HG02870 (cell line): ENCODE measurements at regions not wholly inside any gene's neighbourhood (a gene's known extent, or its start where the extent isn't known, plus 50 kb on each side); places are given as distances from the start of the nearest gene placed in this dataset.

ENCODE experiments used
- ATAC-seq: cut with Tn5 transposase; IDR thresholded peaks from one replicate; pipeline ENCODE4 v1.9.1; 2021; ENCODE audit warnings: mild to moderate bottlenecking, moderate library complexity; ENCODE audit not compliant: unreplicated experiment

DNA sequence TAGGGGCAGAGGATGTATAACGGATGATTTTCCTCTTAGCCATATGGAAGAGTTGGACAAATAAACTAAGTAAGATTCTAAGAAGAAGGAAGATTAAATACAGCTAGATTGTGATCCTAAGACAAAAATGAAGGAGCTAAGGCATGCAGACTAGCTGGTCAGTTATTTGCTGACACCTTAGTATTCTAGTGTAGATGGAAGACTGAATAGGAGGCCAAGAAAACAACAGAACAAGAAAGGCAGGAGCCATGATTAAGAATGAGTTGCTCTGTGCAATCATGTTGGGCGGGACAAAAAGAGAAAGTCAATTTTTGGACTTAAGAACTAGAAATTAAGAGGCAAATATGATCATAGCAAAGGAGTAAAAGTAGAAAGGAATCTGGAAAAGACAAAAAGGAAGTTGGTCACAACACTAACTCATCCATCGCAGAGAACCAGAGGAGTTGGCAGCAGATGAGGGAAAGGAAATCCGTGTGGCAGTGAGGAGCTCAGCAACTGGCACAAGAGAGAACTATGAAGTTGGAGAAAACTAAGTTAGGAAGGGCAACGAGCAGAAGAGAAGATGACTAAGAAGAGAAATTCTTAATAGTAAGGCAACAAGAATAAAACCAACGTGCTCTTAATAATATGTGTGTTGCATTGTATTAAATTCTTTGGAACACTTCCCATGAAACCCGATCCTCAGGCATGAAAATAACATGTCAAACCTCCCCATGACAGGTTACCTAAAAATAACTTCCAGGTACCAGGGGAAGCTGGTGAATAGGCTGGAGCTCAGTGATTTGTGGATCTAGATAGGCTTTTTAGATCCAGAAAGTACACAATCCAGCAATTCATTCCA is 234.4 kb downstream of the LTN1 start:
- ATAC-seq = no peak

DNA sequence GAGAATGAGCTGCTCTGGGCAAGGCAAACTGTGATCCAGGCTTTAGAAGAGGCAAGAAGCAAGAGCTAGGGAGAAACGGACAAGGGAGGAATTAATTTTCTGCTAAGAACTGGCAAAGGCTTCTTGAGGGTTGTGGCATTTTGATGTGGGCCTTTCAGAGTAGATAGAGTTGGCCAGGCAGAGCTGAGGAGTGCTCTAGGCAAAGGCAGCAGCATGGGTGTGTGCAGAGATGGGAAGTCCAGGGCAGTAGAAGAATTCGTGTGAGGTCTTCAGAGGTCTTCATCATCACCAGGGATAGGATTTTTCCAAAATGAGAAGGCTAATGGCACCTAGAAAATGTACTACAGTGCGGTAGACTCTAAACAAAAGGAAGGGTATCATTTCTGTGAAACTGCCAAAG is 237.8 kb downstream of the LTN1 start:
- no peak for ATAC-seq

DNA sequence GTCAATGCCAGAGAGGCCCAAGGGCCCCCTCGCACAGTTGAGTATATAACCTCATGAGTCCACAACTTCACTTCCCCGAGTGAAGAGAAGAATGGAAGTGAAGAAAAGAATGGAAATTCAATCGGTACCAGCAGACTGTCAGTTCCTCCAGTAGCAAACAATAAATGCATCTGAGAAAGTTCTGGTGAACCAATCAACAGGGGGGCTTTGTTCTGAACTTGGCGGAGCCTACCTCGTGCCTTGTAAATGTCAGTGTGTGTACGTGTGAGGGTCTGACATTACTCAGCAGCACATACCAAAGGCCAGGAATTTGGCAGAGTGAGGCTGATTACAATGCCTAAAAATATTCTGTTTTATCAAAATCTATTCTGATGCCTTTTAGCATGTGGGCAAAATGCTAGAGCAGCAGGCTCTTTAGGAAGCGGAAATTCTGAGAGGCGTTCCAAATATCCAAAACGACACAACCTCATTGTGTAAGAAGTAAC is 238.5 kb downstream of the LTN1 start:
- no peak for ATAC-seq

DNA sequence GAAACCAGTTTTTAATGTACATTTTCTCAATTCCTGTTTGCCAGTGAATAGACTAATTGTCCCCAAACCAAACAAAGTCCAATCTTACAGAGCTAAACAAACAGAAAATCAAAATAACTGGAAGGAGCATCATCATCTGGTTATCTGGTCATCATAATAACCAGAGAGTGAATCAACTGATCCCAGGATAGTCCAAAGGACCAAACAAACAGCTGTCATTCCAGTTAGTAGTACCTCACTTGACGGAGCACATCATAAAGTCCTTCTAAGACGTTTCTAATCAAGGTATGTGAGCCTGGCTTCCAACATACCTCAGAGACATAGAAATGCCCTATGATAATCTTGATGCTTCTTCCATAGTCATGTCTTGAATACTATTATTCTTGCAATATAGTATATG is 240.5 kb downstream of the LTN1 start:
- ATAC-seq = no peak

DNA sequence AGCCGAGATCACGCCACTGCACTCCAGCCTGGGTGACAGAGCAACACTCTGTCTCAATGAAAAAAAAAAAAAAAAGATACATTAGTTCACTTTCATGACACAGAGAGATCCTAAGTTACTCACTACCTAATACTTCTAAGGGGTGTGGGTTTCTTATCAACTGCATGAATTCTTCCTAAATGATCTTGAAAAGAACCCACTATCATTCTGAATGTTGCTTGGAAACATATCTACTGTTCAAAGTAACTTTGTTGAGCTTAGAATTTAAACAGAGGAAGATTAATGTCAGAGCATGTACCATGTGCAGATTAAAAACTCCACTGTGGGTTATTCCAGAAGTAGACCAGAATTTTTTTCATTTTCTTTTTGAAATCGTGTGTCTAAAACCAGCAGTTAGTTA is 241.5 kb downstream of the LTN1 start:
- no peak for ATAC-seq

DNA sequence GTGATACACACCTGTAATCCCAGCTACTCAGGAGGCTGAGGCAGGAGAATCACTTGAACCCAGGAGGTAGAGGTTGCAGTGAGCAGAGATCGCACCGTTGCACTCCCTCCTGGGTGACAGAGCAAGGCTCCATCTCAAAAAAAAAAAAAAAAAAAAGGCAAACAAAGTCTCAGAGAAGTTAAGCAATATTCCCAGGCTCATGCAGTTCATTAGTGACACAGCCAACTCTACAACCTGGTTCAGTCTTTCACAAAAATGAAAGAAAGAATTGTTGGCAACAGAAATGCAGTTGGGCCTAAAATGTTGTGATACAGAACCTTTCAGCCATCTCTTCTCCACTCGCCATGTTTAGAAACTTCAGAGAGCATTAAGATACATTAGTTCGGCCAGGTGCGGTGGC is 242.1 kb downstream of the LTN1 start:
- no peak for ATAC-seq

DNA sequence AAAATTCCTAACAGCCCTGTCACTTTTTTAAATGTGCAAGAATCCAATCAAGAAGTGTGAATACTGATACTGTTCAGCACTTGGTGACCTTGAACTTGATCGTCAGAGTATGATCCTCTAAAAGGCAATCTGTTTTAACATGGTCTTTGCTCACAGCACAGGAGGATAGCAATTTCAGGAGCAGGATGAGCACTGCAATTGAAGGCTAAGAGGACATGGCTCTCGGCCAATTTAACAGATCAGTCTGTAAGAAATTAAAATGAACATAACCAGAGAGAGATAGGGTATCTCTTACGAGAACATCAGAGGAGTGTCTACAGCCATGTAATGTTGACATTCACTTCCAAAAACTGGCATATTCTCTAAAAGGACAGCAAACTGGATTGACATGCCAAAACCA is 243.1 kb downstream of the LTN1 start:
- no peak for ATAC-seq

DNA sequence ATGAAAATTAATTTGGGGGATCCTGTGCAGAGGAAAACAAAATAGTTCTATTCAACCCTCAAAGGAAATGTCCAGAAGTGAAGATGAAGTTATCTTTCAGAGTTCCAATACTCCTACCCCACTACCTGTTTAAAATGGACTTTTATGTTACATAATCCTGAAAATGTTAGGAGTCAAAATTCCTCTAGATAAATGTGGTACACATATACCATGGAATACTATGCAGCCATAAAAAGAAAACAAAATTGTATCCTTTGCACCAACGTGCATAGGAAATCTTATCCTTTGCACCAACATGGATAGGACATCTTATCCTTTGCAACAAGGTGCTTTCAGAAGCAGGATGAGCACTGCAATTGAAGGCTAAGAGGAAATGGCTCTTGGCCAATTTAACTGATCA is 245.2 kb downstream of the LTN1 start:
- no peak for ATAC-seq

DNA sequence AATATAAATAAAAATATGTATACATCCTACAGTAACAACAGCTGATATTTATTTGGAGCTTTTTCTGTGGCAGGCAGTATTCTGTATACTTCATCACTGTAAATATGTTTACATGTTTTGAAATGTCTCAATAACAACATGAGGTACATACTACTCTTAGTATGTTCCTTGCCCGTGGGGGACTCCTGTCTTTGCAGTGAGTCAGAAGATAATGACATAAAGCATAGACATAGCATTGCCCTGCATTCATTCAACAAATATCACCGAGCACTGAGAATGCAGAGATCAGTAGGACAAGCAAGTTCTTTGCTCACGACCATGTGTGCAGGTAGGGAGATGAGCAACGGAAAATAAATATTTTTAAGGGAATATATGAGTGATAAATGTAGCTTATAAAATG is 246.5 kb downstream of the LTN1 start:
- no peak for ATAC-seq

DNA sequence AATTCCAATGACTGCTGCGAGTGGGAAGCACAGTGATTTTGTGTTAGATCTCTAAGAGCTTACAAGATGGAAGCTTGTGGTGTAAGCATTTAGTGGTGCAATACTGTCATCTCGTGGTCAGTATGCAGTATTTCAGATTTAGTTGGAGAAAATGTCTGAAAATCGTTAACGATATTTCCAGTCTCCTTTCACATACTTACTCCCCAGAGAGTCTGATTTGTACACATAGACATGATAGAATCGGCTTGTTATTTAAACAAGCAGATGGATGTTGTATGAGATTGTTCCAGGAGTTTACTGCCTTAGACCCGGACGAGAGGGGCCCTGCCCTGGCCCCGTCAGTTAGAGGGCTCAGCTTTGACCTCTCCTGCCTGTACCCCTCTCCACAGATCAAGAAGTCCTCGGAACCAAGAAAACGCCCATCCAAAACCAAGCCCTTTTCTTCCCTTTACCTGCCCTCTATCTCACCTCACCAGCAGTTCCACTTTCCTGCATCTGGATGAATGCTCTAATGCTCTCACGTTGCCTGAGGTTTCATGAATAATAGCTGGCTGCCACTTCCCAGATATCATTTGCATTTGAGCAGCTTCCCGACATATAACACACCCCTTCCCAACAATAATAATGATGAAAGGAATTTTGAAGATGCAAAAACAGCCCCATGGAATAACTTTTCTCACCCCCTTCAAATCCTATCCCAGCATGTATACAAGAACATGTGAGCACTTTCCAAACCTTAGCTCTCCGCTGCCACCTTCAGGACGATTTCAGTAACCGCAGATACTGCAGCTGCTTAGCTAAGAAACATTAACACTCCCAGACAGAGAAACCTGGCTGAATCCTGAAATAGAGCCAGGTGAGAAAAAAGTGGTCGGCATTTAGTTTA is 247.3 kb downstream of the LTN1 start:
- ATAC-seq = peak; percentile 82

DNA sequence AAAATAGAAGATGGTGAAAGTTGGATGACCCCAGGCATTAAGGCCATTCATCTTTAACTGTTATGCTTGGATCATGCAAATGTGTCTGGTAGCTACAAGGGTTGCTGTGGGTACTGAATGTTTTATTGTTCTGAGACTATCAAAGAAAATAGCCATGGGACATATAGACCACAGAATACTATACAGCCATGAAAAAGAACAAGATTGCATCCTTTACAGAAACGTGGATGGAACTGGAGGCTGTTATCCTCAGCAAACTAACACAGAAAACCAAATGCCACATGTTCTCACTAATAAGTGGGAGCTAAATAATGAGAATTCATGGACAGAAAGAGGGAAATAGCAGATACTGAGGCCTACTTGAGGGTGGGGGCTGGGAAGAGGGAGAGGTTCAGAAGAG is 249.0 kb downstream of the LTN1 start:
- no peak for ATAC-seq

DNA sequence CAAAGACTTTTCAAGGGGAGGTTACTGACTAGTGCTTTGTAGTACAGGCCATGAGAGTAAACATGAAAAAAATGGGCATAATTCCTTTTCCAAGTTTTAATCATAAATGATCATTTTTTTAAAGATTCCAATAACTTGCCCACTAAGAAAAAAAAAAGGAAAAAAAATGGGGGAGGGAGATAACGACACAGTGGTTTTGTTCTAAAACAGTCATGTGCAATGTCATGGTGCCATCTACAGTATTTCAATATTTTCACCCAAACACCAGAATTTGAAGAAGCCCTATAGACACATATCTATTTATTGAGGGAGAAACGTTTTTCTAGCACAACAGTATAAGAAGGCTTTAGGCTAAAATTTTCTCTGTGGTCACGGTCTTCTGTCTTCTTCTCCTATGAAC is 250.2 kb downstream of the LTN1 start:
- ATAC-seq = no peak

DNA sequence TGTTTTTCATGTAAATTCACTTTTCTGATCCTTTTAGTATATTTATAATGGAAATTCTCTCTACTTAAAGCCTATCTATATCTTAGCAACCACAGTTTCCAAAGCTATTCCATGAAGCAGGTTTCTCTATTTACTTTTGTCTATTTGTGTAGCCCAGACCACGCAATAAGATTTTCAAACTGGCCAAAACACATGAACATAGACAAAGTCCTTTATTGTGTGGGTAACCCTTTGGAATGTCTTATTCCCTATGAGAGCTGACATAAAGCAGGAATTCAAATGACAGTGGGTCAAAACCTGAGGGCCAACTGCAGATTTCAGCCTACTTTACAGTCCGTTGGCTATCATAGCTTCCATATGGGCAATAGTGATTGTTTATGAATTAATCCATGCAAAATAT is 252.6 kb downstream of the LTN1 start:
- no peak for ATAC-seq

DNA sequence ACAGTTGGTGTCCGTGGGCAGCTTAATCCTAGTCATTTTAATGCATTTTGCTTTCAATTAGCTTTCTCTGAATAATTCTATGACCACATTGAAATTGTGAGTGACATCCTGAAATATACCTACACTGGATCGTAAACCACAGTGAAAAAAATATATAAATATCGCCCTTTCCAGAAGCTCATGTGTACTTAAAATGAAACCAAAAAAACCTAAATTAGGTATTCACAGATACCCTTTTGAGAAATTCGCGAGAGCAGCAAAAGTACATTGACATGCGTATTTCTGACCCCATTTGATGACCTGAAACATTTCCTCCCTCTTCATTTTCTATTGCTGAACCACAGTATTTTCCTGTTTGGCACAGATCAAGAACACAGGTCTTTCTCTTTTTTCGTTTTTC is 253.8 kb downstream of the LTN1 start:
- ATAC-seq = peak; percentile 86

DNA sequence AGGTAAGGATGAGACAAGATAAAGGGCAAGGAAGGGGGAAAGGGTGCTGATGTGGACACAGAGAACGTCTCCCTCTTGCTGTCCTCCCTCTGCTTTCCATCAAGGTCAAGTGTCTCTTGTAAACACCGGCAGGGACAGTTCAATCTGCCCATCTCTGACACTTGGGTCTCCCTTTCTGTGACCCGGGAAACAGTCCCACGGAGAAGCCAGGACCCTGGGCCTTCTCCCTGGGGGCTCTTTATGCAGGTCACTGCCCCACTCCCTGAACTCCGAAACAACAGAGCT is 254.3 kb downstream of the LTN1 start:
- no peak for ATAC-seq

DNA sequence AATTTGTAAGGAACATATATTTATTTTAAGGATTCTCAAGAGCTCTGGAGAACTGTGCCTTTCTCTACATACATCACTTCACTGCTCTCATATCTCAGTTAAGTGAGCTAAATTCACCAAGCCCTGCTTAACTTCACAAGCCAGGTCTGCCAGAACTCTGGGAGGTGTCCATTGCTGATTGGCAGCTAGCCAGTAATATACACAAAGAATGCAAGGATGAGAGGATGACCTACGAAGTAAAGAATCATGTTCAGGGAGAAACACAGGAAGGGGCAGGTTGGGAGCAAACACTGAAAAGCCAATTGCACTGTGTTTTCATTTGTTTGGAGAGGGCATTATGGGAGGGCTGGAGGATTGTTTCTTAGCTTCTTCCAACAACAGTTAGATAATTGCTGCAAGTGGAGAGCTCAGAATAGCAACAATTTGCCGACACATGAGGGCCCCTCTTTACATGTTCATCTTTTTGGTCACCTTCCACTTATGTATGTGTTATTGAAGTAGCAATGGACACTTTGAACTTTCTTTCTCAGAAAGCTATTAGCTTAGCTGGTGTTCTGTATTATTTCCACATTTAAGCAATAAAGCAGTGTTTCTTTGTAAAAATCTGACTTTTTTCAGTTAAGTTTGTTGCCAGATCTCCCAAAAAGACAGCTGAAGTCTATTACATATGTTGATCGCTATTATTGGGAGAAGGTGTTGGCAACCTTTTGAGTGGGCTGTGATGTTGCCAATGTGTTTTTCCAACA is 254.8 kb downstream of the LTN1 start:
- ATAC-seq = no peak

DNA sequence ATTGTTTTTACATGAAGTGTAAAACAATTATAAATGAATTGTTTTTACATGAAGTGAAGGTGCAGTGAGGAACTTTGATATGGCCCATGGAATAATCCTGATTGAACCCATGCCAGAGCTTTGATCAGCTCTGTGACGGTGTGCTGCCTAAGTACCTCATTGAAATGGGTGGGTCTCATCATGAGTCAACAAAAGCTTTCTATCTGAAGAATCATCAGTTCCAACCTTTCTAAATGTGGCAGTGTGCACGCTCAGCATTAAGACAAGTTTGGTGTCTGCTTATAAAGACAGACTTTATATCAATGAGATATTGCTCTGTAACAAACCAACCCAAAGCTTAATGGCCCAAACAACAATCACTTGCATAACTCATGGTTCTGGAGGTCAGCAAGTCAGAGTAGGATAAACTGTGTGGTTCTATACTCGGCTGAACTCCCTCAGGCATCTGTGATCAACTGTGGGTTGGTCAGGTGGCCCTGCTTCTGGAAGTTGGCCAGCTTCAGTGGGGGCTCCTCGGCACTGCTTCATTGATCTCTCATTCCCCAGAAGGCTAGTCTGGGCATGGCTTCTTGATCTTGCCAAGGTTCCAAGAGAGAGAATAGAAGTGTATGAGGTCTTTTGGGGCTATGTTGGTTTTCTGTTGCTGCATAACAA is 258.0 kb downstream of the LTN1 start:
- no peak for ATAC-seq

DNA sequence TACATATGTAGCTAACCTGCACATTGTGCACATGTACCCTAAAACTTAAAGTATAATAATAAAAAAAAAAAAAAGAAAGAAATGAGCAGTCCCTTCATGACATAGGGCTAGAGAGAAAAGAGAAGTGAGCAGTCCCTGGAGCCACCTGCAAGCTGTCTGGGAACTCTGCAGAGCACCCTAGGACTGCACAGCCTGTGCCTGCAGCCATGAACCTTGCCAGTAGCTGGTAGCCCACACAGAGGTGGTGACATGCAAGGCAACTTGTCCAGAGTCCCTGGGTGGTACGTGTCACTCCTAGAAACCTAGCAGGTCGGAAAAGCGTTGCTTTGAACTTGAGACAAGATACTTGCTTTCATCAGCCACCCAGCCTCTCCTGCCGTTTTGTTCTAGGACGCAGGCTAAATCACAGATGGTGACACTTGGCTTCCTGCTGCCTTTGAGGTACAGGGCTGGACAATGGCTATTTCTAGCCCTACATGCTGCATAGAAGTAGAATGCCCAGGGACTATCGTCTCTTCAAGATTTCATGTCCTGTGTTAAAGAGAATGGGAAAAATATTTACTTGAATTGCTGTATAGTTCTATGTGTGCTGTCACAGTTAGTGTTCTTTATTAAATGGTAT is 260.9 kb downstream of the LTN1 start:
- ATAC-seq = peak; percentile 42

DNA sequence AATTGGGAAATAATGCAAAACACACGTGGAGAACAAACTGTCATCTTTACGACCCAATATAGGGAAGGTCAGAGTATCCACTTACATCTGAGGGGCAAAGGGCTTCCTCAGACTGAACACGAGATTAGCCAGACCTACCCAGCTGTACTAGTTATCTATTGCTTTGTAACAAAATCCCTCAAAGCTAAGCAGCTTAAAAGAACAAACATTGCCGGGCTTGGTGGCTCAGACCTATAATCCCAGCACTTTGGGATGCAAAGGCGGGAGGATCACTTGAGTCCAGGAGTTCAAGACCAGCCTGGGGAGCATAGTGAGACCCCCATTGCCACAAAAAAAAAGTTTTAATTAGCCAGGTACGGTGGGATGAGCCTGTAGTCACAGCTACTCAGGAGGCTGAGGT is 262.8 kb downstream of the LTN1 start:
- no peak for ATAC-seq

DNA sequence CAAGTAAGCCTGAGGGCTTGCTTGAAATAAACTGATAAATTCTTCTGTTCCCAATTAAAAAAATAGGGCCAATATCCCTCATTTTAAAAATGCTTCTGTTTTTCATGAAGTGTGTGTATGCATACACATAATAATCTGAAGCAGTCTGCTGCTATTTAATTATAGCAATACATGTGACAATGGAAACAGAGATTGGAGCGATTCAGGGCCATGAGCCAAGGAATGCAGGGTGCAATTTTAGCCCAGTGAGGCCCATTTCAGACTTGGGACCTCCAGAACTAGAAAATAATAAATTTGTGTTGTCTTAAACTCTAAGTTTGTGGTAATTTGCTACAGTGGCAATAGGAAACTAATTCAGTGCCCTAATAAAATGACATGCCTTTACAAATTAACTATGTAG is 264.9 kb downstream of the LTN1 start:
- ATAC-seq = no peak

DNA sequence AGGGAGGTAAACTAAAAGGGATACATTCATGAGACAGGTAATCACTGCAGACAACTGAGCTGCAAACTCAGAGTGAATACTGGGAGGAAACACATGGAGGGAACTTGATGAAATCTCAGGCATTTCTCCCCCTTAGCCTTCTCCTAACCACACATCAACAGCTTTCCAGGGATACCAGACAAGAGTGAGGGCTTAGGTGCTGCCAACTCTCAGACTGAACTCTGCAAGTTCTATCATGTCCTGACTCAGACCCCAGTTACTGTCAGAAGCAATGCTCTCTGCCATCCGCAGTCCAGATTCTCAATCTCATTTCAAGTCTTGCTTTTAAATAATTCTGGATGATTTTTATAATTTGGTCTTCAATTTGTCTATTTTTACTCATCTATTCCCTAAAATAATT is 267.3 kb downstream of the LTN1 start:
- no peak for ATAC-seq
